ENCODE measurements at regions not wholly inside any gene's neighbourhood (a gene's known extent, or its start where the extent isn't known, plus 50 kb on each side); places are given as distances from the start of the nearest gene placed in this dataset.
"Not testable (repeated sequence)": the region's sequence is repeated elsewhere in the genome, so short reads cannot be mapped to it uniquely, and the experiment has no call there.

DNA sequence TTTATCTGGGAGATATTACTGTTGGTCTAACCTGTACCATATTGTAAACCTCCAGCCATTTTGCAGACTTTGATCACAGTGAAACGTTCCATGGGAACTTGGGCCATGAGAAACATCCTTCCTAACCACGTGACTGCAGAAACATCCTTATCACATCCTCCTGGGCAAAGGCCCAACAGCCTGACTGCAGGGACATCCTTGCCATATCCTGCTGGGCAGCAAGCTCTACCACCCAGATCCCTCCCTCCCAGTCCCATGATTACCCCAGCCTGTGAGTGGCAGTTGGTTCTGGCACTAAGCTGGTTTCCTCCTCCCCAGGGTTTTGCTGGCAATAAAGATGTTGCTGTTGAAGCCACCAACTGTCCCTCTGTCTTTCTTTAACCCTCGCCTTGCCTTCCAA lies 201.2 kb downstream of the POTEC start:
- not testable (repeated sequence) for DNase-seq (ENCODE audit: low read depth in 3 of 3, low spot score in 1 of 3)

DNA sequence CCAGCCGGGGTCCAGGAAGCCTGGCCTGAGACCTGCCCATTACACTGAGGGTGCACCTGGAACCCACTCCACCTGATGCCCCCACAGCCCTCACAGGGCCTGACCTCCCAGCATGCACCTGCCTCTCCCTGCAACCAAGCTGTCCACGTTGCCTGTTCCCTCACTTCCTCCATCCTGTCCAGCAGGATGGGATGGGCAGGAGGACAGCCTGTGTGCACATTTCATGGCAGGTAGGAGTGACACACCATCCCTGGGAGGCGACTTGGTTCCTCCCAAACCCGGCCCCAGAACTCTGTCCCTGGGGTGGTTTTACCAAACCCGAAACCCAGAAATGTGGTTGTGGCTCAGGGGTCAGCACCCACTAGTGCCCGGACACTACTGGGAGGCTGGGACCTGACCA lies 203.8 kb upstream of the ZNF519 start:
- DNase-seq (ENCODE audit: low read depth in 3 of 3, low spot score in 1 of 3) = not testable (repeated sequence)

DNA sequence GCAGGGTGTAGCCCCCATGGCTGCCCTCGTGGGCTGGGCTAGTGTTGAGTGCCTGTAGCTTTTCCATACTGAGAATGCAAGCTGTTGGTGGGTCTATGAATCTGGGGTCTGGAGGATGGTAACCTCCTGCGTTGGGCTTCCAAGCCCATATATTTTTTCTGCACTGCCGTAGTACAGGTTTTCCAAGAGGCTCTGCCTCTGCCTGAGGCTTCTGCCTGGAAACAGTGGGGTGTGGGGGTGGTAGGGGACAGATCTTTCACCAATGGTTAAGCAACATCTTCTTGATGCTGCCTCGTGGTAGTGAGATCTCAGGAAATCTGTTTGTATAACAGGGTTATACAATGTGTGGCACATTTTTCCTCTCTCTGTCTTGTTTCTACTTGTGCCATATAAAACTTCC lies 189.0 kb upstream of the ZNF519 start:
- DNase-seq (ENCODE audit: low read depth in 3 of 3, low spot score in 1 of 3) = not testable (repeated sequence)

DNA sequence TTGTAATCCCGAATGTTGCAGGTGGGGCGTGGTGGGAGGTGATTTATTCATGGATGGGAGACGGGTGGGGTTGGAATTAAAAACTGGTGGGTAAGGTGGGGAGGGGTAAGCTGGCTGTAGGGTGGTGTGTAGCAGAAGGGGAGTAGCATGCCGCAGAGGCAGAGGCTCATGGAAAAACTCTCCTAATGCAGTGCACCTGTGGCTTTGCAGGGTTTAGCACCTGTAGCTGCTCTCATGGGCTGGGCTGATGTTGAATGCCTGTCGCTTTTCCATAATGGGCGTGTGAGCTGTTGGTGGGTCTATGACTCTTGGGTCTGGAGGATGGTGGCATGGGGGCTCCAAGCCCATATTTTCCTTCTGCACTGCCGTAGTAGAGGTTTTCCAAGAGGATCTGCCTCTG lies 169.0 kb upstream of the ZNF519 start:
- DNase-seq (ENCODE audit: low read depth in 3 of 3, low spot score in 1 of 3) = not testable (repeated sequence)

DNA sequence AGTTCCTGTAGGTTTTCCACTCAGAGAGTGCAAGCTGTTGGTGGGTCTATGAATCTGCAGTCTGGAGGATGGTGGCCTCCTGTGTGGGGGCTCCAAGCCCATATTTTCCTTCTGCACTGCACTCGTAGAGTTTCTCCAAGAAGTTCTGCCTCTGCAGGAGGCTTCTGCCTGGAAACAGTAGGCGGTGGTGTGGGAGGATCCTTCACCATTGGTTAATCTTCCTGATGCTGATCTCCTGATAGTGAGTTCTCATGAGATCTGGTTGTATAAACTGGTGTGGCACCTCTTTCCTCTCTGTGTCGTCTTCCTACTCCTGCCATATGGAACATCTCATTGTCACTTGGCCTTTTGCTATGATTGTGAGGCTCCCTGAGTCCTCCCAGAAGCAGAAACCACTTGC lies 162.8 kb upstream of the ZNF519 start:
- not testable (repeated sequence) for DNase-seq (ENCODE audit: low read depth in 3 of 3, low spot score in 1 of 3)

DNA sequence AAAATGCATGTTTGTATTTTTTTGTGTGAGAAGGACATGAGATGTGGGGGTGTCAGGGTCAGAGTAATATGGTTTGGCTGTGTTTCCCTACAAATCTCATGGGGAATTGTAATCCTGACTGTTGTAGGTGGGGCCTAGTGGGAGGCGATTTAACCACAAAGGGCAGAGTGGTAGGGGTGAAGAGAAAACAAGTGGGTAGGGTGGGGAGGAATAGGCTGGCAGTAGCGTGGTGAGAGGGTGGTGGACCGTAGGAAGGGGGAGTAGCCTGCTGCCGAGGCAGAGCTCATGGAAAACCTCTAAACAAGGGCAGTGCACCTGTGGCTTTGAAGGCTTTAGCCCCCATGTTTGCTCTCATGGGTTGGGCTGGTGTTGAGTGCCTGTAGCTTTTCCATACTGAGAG lies 152.8 kb upstream of the ZNF519 start:
- no peak for DNase-seq (ENCODE audit: low read depth in 3 of 3, low spot score in 1 of 3)

DNA sequence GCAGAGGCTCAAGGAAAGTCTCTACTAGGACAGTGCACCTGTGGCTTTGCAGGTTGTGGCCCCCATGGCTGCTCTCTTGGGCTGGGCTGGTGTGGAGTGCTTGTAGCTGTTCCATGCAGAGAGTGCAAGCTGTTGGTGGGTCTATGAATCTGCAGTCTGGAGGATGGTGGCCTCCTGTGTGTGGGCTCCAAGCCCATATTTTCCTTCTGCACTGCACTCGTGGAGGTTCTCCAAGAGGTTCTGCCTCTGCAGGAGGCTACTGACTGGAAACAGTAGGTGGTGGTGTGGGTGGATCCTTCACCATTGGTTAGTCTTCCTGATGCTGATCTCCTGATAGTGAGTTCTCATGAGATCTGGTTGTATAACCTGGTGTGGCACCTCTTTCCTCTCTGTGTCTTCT lies 143.2 kb upstream of the ZNF519 start:
- DNase-seq (ENCODE audit: low read depth in 3 of 3, low spot score in 1 of 3) = not testable (repeated sequence)

DNA sequence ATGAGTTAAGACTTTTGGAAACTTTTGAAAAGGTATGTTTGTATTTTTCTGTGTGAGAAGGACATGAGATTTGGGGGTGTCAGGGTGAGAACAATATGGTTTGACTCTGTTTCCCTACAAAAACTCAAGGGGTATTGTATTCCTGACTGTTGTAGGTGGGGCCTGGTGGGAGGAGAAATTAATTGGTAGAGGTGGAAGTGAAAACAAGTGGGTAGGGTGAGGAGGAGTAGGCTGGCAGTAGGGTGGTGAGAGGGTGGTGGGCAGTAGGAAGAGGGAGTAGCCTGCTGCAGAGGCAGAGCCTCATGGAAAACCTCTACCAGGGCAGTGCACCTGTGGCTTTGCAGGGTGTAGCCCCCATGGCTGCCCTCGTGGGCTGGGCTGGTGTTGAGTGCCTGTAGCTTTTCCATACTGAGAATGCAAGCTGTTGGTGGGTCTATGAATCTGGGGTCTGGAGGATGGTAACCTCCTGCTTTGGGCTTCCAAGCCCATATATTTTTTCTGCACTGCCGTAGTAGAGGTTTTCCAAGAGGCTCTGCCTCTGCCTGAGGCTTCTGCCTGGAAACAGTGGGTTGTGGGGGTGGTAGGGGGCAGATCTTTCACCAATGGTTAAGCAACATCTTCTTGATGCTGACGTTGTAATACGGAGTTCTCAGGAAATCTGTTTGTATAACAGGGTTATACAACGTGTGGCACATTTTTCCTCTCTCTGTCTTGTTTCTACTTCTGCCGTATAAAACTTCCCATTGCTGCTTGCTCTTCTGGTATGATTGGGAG lies 133.6 kb upstream of the ZNF519 start:
- not testable (repeated sequence) for DNase-seq (ENCODE audit: low read depth in 3 of 3, low spot score in 1 of 3)

DNA sequence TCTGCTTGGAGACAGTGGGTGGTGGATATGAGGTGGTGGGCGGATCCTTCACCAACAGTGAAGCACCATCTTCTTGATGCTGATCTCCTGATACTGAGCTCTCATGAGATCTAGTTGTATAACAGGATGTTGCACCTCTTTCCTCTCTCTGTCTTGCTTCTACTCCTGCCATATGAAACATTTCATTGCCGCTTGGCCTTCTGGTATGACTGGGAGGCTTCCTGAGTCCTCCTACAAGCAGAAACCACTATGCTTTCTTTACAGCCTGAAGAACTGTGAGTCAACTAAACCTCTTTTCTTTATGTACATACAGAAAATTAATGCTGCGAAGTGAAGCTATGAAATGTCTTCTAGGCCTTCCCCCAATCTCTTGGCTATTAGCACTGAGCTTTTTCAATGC lies 130.6 kb upstream of the ZNF519 start:
- not testable (repeated sequence) for DNase-seq (ENCODE audit: low read depth in 3 of 3, low spot score in 1 of 3)

DNA sequence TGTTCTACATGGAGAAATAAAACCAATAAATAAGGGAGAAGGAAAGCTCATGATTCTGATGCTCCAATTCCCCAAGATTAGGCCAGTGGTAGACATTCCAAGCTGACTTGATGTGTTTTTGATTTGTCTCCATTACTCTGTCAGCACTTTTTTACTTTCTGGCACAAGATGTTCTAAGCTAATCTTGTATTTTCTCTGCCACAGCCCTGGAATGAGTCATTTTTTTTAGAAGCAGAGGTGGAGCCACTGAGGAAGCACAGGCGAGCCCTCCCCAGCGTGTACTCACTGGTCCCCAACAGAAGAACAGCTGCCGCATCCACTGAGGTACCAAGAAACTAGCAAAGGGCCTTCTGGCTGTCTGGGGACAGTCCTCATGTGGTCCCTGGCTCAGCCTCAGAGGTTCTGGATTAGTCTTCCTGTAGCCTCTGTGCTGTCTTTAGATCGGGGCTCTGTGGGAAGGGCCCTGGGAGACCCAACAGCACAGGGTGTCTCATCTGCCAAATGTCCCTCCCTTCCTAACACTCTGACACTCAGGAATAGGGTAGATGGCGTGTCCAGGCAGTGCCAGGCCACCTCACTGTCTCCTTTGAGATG lies 117.9 kb upstream of the ZNF519 start:
- not testable (repeated sequence) for DNase-seq (ENCODE audit: low read depth in 3 of 3, low spot score in 1 of 3)

DNA sequence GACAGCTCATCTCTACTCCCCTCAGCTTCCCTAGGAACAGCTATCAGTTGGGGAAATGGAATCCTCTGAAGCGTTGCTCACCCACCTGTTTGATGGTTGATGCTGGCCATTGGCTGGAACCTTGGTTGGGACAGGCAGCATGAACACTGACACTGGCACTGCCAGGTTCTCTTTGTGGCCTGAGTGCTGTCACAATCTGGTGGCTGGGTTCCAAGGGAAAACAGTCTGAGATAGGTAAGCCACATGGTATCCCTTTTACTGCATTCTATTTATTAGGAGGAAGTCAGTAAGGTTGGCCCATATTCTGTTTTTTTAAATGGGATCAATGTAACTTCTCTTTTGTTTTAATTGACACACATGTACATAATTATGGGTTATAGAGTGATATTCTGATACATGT lies 107.0 kb upstream of the ZNF519 start:
- not testable (repeated sequence) for DNase-seq (ENCODE audit: low read depth in 3 of 3, low spot score in 1 of 3)

DNA sequence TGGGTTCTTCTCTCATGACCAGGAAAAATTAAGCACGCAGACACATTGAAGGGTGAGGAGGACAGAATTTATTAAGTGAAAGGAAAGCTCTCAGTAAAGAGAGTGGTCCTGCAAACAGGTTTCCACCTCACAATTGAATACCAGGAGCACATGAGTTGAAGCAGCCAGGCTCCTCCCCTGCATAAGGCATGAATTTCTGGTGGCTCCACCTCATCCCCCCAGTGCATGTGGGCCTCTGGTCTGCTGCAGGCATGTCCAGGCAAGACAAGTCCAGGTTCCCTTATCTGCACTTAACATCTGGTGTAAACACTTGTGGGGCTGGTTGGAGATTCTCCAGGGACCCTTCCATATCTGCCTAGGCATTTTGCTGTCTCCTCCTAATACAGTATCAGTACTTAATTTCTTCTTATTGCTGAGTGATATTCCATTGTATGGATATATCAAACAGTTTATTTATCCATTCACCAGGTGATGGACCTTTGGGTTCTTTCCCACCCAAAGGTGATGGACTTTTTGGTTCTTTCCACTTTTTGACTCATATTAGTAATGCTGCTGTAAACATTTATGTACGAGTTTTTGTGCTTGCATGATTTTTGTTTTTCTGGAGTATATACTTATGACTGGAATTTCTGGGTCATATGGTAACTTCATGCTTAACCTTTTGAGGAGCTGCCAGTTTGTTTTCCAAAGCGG lies 104.3 kb upstream of the ZNF519 start:
- not testable (repeated sequence) for DNase-seq (ENCODE audit: low read depth in 3 of 3, low spot score in 1 of 3)

DNA sequence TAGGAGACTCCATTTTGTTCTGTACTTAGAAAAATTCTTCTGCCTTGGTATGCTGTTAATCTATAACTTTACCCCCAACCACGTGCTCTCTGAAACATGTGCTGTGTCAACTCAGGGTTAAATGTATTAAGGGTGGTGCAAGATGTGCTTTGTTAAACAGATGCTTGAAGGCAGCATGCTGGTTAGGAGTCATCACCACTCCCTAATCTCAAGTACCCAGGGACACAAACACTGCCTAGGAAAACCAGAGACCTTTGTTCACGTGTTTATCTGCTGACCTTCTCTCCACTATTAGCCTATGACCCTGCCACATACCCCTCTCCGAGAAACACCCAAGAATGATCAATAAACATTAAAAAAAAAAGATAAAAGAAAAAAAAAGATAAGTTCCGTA lies 93.0 kb upstream of the ZNF519 start:
- DNase-seq (ENCODE audit: low read depth in 3 of 3, low spot score in 1 of 3) = not testable (repeated sequence)

DNA sequence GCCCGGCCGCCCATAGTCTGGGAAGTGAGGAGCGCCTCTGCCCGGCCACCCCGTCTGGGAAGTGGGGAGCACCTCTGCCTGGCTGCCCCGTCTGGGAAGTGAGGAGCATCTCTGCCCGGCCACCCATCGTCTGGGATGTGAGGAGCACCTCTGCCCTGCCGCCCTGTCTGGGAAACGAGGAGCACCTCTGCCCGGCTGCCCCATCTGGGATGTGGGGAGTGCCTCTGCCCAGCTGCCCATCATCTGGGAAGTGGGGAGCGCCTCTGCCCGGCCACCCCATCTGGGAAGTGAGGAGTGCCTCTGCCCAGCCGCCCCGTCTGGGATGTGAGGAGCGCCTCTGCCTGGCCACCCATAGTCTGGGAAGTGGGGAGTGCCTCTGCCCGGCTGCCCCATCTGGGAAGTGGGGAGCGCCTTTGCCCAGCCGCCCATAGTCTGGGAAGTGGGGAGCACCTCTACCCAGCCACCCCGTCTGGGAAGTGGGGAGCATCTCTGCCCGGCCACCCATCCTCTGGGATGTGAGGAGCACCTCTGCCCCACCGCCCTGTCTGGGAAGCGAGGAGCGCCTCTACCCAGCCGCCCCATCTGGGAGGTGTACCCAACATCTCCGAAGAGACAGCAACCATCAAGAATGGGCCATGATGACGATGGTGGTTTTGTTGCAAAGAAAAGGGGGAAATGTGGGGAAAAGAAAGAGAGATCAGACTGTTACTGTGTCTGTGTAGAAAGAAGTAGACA lies 92.5 kb upstream of the ZNF519 start:
- not testable (repeated sequence) for DNase-seq (ENCODE audit: low read depth in 3 of 3, low spot score in 1 of 3)

DNA sequence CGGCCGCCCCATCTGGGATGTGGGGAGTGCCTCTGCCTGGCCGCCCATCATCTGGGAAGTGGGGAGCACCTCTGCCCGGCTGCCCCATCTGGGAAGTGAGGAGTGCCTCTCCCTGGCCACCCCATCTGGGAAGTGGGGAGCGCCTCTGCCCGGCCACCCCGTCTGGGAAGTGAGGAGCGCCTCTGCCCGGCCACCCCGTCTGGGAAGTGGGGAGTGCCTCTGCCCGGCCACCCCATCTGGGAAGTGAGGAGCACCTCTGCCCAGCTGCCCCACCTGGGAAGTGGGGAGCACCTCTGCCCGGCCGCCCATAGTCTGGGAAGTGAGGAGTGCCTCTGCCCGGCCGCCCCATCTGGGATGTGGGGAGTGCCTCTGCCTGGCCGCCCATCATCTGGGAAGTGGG lies 91.7 kb upstream of the ZNF519 start:
- DNase-seq (ENCODE audit: low read depth in 3 of 3, low spot score in 1 of 3) = not testable (repeated sequence)

DNA sequence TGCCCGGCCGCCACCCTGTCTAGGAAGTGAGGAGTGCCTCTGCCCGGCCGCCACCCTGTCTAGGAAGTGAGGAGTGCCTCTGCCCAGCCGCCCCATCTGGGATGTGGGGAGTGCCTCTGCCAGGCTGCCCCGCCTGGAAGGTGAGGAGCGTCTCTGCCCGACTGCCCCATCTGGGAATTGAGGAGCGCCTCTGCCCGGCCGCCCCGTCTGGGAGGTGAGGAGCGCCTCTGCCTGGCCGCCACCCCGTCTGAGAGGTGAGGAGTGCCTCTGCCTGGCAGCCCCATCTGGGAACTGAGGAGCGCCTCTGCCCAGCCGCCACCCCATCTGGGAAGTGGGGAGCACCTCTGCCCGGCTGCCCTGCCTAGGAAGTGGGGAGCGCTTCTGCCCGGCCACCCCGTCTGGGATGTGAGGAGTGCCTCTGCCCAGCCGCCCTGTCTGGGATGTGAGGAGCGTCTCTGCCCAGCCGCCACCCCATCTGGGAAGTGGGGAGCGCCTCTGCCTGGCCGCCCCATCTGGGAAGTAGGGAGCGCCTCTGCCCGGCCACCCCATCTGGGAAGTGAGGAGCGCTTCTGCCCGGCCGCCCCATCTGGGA lies 91.1 kb upstream of the ZNF519 start:
- DNase-seq (ENCODE audit: low read depth in 3 of 3, low spot score in 1 of 3) = not testable (repeated sequence)

DNA sequence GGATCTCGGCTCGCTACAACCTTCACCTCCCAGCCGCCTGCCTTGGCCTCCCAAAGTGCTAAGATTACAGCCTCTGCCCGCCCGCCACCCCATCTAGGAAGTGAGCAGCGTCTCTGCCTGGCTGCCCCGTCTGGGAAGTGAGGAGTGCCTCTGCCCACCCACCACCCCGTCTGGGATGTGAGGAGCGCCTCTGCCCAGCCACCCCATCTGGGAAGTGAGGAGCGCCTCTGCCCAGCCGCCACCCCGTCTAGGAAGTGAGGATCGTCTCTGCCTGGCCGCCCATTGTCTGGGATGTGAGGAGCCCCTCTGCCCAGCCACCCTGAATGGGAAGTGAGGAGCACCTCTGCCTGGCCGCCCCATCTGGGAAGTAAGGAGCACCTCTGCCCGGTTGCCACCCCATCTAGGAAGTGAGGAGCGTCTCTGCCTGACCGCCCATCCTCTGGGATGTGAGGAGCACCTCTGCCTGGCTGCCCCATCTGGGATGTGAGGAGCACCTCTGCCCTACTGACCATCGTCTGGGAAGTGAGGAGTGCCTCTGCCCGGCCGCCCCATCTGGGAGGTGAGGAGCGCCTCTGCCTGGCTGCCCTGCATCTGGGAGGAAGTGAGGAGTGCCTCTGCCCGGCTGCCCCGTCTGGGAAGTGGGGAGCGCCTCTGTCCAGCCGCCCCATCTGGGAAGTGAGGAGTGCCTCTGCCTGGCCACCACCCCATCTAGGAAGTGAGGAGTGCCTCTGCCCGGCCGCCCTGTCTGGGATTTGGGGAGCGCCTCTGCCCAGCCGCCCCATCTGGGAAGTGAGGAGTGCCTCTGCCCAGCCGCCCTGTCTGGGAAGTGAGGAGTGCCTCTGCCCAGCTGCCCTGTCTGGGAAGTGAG lies 90.4 kb upstream of the ZNF519 start:
- not testable (repeated sequence) for DNase-seq (ENCODE audit: low read depth in 3 of 3, low spot score in 1 of 3)

DNA sequence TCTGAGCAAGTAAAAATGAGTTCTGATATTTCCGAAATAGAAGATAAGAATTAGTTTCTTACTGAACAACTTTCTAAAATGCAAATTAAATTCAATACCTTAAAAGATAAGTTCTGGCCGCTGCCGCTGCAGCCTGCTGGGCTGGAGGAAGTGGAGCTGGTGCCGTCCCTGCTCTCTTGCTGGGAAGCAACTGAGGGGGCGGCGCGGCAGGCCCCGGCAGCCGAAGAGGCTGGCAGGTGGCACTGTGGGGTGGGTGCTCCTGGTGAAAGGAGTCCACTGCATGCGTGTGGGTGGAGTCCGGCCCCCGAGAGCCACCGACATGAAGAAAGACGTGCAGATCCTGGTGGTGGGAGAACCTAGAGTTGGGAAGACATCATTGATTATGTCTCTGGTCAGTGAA lies 89.5 kb upstream of the ZNF519 start:
- no peak for DNase-seq (ENCODE audit: low read depth in 3 of 3, low spot score in 1 of 3)

DNA sequence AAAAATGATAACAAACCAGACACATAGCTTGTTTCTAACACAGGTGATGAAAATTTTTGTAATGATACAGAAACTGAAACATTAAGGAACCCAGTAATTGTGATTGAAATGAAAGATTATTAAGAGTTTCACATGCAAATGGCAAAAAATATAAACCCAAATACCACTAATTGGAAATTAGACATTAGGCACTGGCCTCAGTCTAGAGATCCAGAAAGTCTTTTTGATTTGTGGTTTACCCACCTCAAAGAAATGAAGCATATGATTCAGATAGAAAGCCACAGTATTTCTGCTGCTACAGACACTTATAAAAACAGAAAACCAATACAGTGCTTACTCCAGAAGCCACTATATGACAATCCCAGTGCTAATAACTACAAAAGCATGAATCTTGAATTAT lies 83.7 kb upstream of the ZNF519 start:
- not testable (repeated sequence) for DNase-seq (ENCODE audit: low read depth in 3 of 3, low spot score in 1 of 3)

DNA sequence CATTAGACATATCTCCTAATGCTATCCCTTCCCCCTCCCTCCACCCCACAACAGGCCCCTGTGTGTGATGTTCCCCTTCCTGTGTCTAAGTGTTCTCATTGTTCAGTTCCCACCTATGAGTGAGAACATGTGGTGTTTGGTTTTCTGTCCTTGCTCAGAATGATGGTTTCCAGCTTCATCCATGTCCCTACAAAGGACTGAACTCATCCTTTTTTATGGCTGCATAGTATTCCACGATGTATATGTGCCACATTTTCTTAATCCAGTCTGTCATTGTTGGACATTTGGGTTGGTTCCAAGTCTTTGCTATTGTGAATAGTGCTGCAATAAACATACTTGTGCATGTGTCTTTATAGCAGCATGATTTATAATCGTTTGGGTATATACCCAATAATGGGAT lies 71.2 kb upstream of the ZNF519 start:
- not testable (repeated sequence) for DNase-seq (ENCODE audit: low read depth in 3 of 3, low spot score in 1 of 3)

Measured in stimulated activated CD4-positive, alpha-beta T cell treated with anti-CD3 and anti-CD28 coated beads, TNF-alpha, amount 100 ng/mL, for 1 hour (primary cell).